ENCODE measurements at regions not wholly inside any gene's neighbourhood (a gene's known extent, or its start where the extent isn't known, plus 50 kb on each side); places are given as distances from the start of the nearest gene placed in this dataset.

GRCh38 chr2:144211065-144211464 is 308.9 kb downstream of the ZEB2 start:
- no peak for DNase-seq

- DNase-seq = no peak
Measured at GRCh38 chr2:144210076-144210475, 309.8 kb downstream of the ZEB2 start.

- no peak for DNase-seq
Measured at GRCh38 chr2:144208924-144209323, 311.0 kb downstream of the ZEB2 start.

- no peak for DNase-seq
Measured at GRCh38 chr2:144206019-144206418, 313.9 kb downstream of the ZEB2 start.

GRCh38 chr2:144201868-144202468 is 318.0 kb downstream of the ZEB2 start:
- no peak for DNase-seq

GRCh38 chr2:144201126-144201525 is 318.8 kb downstream of the ZEB2 start:
- no peak for DNase-seq

GRCh38 chr2:144198116-144198515 is 321.8 kb downstream of the ZEB2 start:
- DNase-seq = no peak

GRCh38 chr2:144194326-144195071 is 325.4 kb downstream of the ZEB2 start:
- no peak for DNase-seq

GRCh38 chr2:144190908-144191605 is 328.9 kb downstream of the ZEB2 start:
- no peak for DNase-seq

GRCh38 chr2:144183727-144184126 is 336.2 kb downstream of the ZEB2 start:
- DNase-seq = no peak

- DNase-seq = no peak
Measured at GRCh38 chr2:144181001-144181400, 338.9 kb downstream of the ZEB2 start.

- DNase-seq = no peak
Measured at GRCh38 chr2:144180131-144180530, 339.8 kb downstream of the ZEB2 start.

- DNase-seq = no peak
Measured at GRCh38 chr2:144170179-144170578, 349.7 kb downstream of the ZEB2 start.

- no peak for DNase-seq
Measured at GRCh38 chr2:144166743-144167142, 353.2 kb downstream of the ZEB2 start.

GRCh38 chr2:144165599-144166250 is 354.2 kb downstream of the ZEB2 start:
- DNase-seq = no peak

- DNase-seq = no peak
Measured at GRCh38 chr2:144163592-144163991, 356.3 kb downstream of the ZEB2 start.

- no peak for DNase-seq
Measured at GRCh38 chr2:144162652-144163051, 357.3 kb downstream of the ZEB2 start.

GRCh38 chr2:144161061-144161460 is 358.9 kb downstream of the ZEB2 start:
- no peak for DNase-seq

GRCh38 chr2:144159240-144159639 is 360.7 kb downstream of the ZEB2 start:
- DNase-seq = no peak

- no peak for DNase-seq
Measured at GRCh38 chr2:144158096-144158495, 361.8 kb downstream of the ZEB2 start.

- DNase-seq = no peak
Measured at GRCh38 chr2:144156736-144157640, 362.9 kb downstream of the ZEB2 start.

GRCh38 chr2:144154205-144154604 is 365.7 kb downstream of the ZEB2 start:
- DNase-seq = no peak
